IPS-15b (cell line): ENCODE measurements at regions not wholly inside any gene's neighbourhood (a gene's known extent, or its start where the extent isn't known, plus 50 kb on each side); places are given as distances from the start of the nearest gene placed in this dataset.
"Not testable (repeated sequence)": the region's sequence is repeated elsewhere in the genome, so short reads cannot be mapped to it uniquely, and the experiment has no call there.

ENCODE experiments used
- H3K27me3 ChIP-seq: one replicate; pipeline ENCODE4 v1.6.1; 2013; ENCODE audit warnings: low read length; ENCODE audit not compliant: control insufficient read depth, insufficient read depth
- H3K36me3 ChIP-seq: one replicate; pipeline ENCODE4 v1.6.1; 2013; ENCODE audit warnings: low read length; ENCODE audit not compliant: control insufficient read depth, insufficient read depth
- H3K4me1 ChIP-seq: one replicate; pipeline ENCODE4 v1.6.1; 2013; ENCODE audit warnings: mild to moderate bottlenecking, low read length; ENCODE audit not compliant: control insufficient read depth, insufficient read depth
- H3K4me3 ChIP-seq: one replicate; pipeline ENCODE4 v1.5.1; 2013; ENCODE audit warnings: low read depth, low read length
- H3K9ac ChIP-seq: one replicate; pipeline ENCODE4 v1.6.1; 2013; ENCODE audit warnings: low read depth, mild to moderate bottlenecking, low read length
- H3K9me3 ChIP-seq: one replicate; pipeline ENCODE4 v1.6.1; 2013; ENCODE audit warnings: mild to moderate bottlenecking, low read length; ENCODE audit not compliant: control insufficient read depth, insufficient read depth

DNA sequence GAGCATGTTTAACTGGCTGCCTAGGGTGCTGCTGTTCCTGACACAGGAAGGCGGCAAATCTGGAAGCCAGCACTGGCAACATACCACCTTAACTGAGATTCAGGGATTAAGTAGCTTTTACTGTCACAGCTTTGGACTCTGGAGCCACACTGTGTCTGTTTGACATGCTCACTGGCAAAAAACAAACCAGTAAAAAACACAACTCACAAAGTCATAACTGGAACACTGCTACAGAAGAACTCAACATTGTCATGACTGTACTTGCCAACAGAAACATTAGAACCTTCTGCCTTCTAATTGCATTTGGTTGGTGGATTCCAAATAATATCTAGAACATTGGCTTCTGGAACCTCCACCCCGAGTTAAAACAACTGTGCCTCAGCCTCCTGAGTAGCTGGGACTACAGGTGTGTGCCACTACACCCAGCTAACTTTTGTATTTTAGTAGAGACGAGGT, 117.6 kb downstream of the TTC6 start:
- Histone ChIP-seq H3K9me3 (no peaks in the 10 kb centered on the region), H3K4me3 (no peak overlapping the region), H3K9ac (no peak overlapping the region), H3K36me3 (no peaks in the 10 kb centered on the region), H3K27me3 (no peaks in the 10 kb centered on the region), H3K4me1 (no peaks in the 10 kb centered on the region)

DNA sequence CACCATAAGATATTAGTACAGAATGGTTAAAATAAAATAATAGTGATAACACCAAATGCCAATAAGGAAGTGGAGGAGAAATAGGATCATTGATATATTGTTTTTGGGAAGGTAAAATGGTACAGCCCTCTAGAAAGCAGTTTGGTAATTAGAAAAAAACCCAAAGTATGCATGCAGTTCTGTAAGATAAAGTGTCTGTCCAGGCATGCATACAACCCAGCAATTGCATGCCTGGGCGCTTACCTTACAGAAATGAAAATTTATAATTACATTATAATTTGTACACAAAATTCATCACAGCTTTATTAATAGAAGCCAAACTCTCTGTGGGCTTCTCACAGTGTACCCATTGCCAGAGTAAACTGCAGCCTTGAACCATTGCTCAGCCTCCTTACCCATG, 124.7 kb downstream of the TTC6 start:
- H3K36me3 ChIP-seq, result no peaks in the 10 kb centered on the region
- H3K27me3 ChIP-seq, result no peaks in the 10 kb centered on the region
- no peak overlapping the region for H3K4me3 ChIP-seq
- H3K4me1 ChIP-seq, result no peaks in the 10 kb centered on the region
- no peak overlapping the region for H3K9ac ChIP-seq
- no peaks in the 10 kb centered on the region for H3K9me3 ChIP-seq

DNA sequence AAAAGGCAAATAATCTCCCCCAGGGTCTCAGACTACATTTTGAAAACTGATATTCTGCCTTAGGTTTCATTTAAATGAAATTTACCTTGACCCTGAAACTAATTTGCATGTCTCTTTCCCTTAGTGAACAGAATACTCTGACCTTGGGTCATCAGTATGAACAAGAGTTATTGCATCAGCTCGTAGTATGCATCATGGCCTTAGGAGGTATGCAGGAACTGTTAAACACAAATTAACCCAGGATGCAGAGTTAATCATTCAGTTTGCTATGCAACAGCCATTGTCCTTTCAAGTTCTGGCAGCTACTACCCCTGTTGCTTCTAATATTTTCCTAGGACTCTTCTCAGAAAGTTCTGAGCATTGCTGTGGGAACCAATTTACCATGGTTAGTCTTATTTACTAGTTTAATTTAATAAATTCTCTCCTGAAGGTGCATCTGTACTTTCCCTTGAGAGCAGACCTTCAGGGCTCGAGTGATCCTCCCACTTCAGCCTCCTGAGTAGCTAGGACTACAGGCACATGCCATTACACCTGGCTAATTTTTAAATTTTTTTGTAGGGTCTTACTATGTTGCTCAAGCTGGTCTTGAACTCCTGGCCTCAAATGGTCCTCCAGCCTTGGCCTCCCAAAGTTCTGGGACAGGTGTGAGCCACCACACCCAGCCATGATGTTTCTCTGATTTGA, 126.7 kb downstream of the TTC6 start:
- Histone ChIP-seq H3K4me3 (no peak overlapping the region), H3K36me3 (no peaks in the 10 kb centered on the region), H3K27me3 (no peaks in the 10 kb centered on the region), H3K4me1 (no peaks in the 10 kb centered on the region), H3K9ac (no peak overlapping the region), H3K9me3 (no peaks in the 10 kb centered on the region)

DNA sequence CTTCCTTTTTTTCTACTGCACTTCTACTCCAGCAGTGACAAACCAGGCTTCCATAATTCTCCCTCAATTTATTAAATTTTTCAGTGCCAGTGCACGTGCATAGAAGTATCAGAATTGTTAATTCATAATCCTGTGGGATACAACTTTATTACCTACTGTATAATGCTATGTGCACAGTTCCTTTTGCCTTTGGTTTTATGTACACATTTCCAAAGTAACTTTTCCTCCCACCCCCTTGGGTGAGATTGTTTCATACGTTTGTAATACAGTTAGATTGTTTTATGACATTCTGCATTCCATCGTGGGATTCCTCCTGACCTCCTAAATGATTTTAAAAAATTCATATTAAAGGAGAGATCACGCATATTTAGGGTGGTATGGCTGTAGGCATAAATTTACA, 128.1 kb downstream of the TTC6 start:
- Histone ChIP-seq H3K27me3 (no peaks in the 10 kb centered on the region), H3K36me3 (no peaks in the 10 kb centered on the region), H3K4me1 (no peaks in the 10 kb centered on the region), H3K4me3 (no peak overlapping the region), H3K9me3 (no peaks in the 10 kb centered on the region), H3K9ac (no peak overlapping the region)

DNA sequence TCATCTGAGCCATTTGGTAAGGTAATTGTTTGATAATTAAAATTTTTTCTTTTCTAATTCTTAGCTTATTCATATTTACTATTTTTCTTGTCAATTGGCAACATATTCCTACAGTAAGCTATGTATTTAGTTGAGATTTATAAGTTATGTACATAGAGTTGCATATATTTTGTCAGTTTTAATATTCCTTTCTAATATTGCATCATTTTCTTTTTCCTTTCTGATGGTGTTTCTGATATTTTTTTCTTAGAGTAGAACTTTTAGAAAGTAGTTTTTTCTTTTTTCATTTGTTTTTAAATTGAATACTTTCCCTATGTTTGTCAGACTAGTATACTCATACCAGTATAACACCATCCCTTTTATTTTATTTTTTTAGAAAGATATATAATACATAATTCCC, 131.3 kb downstream of the TTC6 start:
- Histone ChIP-seq H3K4me3 (no peak overlapping the region), H3K27me3 (no peaks in the 10 kb centered on the region), H3K9me3 (no peaks in the 10 kb centered on the region), H3K4me1 (no peaks in the 10 kb centered on the region), H3K9ac (no peak overlapping the region), H3K36me3 (no peaks in the 10 kb centered on the region)

DNA sequence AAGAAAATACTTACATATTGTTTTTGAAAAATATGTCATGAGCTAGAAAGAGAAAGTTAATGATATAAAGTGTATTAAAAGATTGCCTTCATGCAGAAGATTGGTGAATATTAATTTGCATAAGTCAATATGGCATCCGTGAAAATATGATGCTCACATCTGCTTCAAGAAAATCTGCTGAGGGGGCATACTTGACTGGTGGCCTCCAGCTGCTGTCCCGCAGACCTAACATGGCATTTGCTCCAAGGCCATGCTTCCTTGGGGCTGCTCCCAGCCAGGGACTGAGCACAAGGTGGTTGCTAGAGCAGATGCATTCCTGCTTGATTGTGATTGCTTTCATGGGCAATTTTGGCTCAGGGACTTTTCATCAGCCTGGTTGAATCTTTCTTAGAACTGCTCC, 133.8 kb downstream of the TTC6 start:
- Histone ChIP-seq H3K9me3 (no peaks in the 10 kb centered on the region), H3K27me3 (no peaks in the 10 kb centered on the region), H3K9ac (no peak overlapping the region), H3K4me1 (no peaks in the 10 kb centered on the region), H3K36me3 (no peaks in the 10 kb centered on the region), H3K4me3 (no peak overlapping the region)

DNA sequence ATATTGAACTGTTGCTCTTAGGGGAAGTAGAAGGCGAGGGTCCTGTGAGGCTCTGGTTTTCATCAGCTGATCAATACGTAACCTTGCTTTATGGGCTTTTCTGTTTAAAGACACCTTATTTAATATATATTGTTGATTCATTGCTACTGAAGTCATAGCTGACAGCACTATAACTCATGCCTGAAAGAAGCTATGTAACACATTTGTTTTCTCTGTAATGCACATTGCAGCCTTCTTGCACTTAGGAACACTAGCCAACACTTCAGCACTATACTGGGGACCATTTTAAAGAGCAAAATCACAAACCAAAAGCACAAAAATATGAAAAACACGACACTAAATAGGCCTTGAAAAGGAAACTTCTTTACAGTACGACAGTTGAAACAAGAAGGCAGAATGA, 135.7 kb downstream of the TTC6 start:
- Histone ChIP-seq H3K9me3 (no peaks in the 10 kb centered on the region), H3K27me3 (no peaks in the 10 kb centered on the region), H3K4me1 (no peaks in the 10 kb centered on the region), H3K36me3 (no peaks in the 10 kb centered on the region), H3K9ac (no peak overlapping the region), H3K4me3 (no peak overlapping the region)

DNA sequence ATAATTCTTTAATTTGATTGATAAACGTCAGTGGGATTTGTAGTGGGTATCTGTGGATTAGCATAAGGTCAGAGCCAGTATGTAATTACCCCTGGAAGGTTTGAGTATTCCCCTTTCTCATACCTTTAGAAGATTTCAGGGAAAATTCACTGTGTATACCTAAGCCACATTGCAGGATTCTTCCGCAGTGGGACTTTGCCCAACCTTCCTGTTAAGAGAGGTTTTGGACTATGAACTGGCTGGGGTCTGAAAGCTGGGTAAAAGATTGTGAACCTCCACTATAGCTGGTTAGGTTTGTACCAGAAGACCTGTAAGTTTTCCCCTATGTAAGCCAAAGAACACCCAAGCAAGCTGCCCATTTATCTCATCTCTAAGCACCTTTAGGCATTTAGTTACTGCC, 150.2 kb downstream of the TTC6 start:
- peaks cover 4% of the 10 kb centered on the region for H3K4me1 ChIP-seq

DNA sequence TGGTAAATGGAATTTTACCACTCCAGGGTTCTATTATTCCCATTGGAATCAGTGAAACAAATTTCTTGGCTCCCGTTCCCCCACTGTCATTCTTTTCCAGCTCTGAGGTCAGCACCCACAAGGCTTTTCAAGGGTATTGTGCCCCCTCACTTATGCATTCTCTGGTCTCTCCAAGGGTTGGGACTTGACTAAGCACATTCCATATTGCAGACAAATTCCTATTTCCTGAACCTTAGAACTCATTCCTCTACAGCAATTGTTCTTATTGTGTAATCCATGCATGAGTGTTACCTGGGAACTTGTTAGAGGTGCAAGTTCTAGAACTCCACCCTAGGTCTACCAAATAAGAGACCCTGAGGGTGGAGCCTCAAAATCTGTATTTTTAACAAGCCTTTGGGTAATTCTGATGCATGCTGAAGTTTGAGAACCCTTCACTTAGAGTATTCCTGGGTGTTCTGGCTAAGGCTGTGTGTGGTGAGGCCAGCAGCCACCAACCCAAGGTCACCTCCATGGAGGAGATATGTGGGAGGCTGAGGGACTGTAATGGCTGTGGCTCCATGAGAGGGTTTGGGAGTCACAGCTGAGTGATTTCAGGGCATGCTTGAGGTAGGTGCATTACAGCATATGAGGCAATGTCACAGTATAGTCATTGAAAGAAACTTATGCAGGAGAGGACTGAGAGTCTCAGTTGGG, 150.9 kb downstream of the TTC6 start:
- no peak overlapping the region for H3K4me3 ChIP-seq
- H3K9ac ChIP-seq, result no peak overlapping the region
- no peaks in the 10 kb centered on the region for H3K9me3 ChIP-seq
- H3K27me3 ChIP-seq, result no peaks in the 10 kb centered on the region
- H3K36me3 ChIP-seq, result no peaks in the 10 kb centered on the region
- H3K4me1 ChIP-seq, result peaks cover 4% of the 10 kb centered on the region

More for the DNA sequence above, 150.2 kb downstream of the TTC6 start:
- no peaks in the 10 kb centered on the region for H3K9me3 ChIP-seq
- H3K4me3 ChIP-seq, result no peak overlapping the region
- H3K36me3 ChIP-seq, result no peaks in the 10 kb centered on the region
- no peak overlapping the region for H3K9ac ChIP-seq
- H3K27me3 ChIP-seq, result no peaks in the 10 kb centered on the region

DNA sequence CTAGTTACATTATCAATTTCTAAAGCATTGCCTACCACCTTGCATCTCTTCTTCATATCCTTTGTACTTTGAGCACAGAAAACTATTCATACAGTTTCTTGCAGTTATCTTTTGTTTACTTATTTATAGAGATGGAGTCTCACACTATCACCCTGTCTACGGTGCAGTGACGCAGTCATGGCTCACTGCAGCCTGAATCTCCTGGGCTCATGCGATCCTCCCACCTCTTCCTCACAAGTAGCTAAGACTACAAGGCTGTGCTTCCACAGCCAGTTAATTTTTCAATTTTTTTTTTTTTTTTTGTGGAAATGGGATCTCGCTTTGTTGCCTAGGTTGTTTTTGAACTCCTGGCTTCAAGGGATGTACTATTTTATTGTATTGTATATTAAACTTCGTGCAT, 158.0 kb downstream of the TTC6 start:
- Histone ChIP-seq H3K9me3 (no peaks in the 10 kb centered on the region), H3K9ac (no peak overlapping the region), H3K4me1 (peaks cover 2% of the 10 kb centered on the region), H3K27me3 (no peaks in the 10 kb centered on the region), H3K36me3 (no peaks in the 10 kb centered on the region), H3K4me3 (no peak overlapping the region)

DNA sequence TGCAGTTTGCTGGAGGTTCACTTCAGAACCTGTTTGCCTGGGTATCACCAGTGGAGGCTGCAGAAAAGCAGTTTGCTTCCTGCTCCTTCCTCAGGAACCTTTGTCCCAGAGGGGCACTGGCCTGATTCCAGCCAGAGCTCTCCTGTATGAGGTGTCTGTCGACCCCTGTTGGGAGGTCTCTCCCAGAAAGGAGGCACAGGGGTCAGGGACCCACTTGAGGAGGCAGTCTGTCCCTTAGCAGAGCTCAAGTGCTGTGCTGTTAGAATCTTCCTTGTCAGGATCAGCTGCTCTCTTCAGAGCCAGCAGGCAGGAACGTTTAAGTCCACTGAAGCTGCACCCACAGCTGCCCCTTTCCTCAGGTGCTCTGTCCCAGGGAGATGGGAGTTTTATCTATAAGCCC, 164.8 kb downstream of the TTC6 start:
- not testable (repeated sequence) for H3K36me3 ChIP-seq, H3K4me3 ChIP-seq, H3K9me3 ChIP-seq, H3K4me1 ChIP-seq, H3K9ac ChIP-seq, H3K27me3 ChIP-seq

DNA sequence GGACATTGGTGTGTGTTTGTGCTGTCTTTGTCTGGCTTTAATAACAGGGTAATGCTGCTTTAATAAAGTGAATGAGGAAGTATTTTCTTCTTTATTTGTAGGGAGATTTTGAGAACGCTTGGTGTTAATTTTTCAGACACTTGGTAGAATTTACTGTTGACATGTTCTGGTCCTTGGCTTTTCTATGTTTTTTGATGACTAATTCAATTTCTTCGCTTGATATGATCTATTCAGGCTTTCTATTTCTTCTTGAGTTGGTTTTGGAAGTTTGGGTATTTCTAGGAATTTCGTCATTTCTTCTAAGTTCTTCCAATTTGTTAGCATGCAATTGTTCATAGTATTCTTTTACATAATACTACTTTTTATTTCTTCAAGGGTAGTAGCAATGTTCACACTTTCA, 167.8 kb downstream of the TTC6 start:
- no peaks in the 10 kb centered on the region for H3K4me1 ChIP-seq
- no peak overlapping the region for H3K9ac ChIP-seq
- H3K27me3 ChIP-seq, result no peaks in the 10 kb centered on the region
- no peaks in the 10 kb centered on the region for H3K9me3 ChIP-seq
- H3K4me3 ChIP-seq, result no peak overlapping the region
- H3K36me3 ChIP-seq, result no peaks in the 10 kb centered on the region
